GM21717 (cell line): ENCODE measurements at regions not wholly inside any gene's neighbourhood (a gene's known extent, or its start where the extent isn't known, plus 50 kb on each side); places are given as distances from the start of the nearest gene placed in this dataset.

Source experiments
- ATAC-seq: cut with Tn5 transposase; IDR thresholded peaks from one replicate; pipeline ENCODE4 v1.9.1; 2021; ENCODE audit warnings: mild to moderate bottlenecking, moderate library complexity; ENCODE audit not compliant: unreplicated experiment

DNA sequence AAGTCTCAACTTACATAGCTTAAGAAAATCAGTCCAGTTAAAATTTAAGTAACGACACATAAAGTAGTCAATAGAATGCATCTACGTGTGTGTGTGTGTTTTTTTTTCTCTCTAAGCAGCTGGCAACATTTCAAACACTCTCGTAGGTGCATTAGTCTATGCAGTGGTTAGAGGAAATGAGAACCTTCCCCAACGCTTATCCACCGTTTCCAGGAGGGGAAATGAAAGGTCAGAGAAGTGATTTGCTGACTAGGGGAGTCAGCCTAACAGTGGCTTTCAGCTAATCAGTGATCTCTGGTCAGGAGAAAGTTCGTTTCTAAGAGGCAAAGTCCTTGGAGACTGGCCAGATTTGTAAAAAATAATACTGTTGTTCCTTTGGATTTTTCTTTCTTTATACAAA, 806.6 kb downstream of the C6orf118 start:
- ATAC-seq = no peak

- ATAC-seq = no peak
These were observed 813.4 kb downstream of the C6orf118 start for GRCh38 chr6:164495882-164496495.

DNA sequence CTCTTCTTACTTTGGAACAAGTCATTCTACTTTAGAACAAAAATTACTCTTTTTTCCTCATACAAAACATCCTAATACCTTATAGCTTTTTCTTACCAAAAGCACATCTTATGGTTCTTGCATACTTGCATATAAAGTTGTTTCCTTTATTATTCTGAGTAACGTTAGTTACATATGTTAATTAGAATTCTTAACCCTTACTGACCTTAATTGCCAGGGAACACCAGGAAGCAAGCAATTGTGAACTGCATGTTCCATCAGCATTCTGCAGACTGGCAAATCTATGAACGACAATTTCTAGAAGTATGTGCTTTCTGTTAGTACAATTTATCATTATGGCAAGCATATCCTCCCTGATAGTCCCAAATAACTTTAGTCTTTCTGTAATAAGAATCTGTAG, 831.0 kb downstream of the C6orf118 start:
- no peak for ATAC-seq

DNA sequence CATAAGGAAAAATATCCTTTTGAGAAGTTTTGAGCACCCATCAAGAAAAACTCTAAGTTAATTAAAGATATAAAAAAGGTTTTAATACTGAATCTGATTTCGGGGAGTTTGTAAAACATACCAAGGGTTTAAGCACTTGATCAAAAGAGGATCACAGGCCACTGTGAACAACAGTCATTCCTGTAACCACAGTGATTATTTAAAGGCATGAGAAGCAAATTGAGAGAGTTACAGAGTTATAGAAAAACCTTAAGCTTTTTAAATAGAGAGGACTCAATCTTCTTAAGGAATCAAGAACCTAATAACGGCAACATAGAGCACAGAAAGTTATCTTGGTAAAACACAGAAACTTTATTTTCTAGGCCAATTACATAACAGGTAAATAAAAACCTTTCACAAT, 831.6 kb downstream of the C6orf118 start:
- no peak for ATAC-seq

DNA sequence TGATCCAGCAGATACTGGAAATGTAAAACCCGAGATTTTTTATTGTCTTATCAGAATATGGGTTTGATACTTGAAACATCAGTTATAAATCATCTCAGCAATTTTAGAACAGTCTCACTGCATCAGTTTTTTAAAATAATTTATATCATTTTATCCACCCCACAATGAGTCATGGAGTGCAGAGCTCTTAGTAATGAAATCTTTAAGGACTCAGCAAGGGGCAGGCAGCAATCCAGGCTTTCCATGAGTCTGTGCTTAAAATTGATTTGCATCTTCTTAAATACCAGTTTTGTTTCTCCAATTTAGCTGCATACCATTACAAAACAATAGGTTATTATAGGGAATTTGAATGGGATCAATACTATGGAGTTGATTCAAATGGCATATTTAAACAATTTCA, 832.3 kb downstream of the C6orf118 start:
- ATAC-seq = no peak

- ATAC-seq = no peak
These were observed 840.0 kb downstream of the C6orf118 start for GRCh38 chr6:164469276-164469949.

- no peak for ATAC-seq
These were observed 853.6 kb downstream of the C6orf118 start for GRCh38 chr6:164455835-164456234.

- no peak for ATAC-seq
These were observed 855.6 kb downstream of the C6orf118 start for GRCh38 chr6:164453835-164454234.

DNA sequence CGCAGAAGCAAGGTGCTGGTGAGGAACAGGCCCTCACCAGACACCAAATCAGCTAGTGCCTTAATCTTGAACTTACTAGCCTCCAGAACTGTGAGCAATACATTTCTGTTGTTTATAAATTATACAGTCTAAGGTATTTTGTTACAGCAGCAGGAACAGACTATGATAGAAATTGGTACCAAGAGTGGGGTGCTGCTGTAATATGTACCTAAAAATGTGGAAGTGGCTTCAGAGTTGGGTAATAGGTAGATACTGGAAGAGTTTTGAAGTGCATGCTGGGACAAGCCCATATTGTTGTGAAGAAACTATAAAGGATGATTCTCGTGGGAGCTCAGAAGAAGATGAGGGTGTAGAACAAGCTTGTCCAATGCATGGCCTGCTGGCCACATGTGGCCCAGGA, 866.8 kb downstream of the C6orf118 start:
- ATAC-seq = no peak

DNA sequence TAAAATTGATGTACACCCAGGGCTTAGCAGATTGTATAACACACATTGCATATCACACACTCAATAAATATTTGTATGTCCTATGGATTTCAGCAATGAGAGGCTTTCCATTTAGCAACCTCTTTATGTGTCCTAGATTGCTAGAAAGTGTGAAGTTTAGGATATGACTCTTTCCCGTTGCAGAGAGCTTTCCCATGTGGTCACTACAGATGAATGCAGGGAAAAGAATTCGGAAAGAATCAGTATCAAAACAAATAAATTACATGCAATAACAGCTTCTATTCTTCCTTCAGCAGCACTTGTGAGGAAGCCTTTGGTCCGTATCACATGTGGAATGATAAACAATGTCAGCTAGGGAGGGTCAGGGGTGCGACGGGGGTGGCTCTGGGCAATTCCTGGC, 870.1 kb downstream of the C6orf118 start:
- ATAC-seq = no peak

- ATAC-seq = no peak
These were observed 872.4 kb downstream of the C6orf118 start for GRCh38 chr6:164436976-164437375.

GRCh38 chr6:164427728-164428402, 881.5 kb downstream of the C6orf118 start:
- ATAC-seq = no peak

DNA sequence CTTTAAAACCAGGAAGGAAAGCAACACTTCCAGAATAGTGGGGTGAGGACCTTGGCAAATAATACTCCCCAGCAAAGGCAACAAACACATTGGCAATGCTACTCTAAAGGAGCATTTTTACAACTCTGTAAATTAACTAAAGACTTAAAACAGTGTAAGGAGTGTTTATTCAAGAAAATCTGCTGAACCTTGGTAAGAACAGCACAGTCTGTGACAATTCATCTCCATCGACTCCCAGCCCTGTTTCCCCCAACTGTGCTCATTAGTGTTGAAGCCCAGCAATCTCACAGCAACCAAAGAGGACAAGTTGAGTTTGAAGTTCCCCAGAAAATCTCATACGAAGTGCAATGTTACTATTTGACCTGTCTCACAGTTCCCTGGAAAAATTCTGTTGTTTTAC, 884.9 kb downstream of the C6orf118 start:
- no peak for ATAC-seq

GRCh38 chr6:164419099-164419498, 890.3 kb downstream of the C6orf118 start:
- ATAC-seq = no peak

- no peak for ATAC-seq
These were observed 891.2 kb downstream of the C6orf118 start for GRCh38 chr6:164418262-164418588.

- ATAC-seq = no peak
These were observed 891.7 kb downstream of the C6orf118 start for GRCh38 chr6:164417537-164418261.

GRCh38 chr6:164415832-164416563, 893.4 kb downstream of the C6orf118 start:
- ATAC-seq = no peak

DNA sequence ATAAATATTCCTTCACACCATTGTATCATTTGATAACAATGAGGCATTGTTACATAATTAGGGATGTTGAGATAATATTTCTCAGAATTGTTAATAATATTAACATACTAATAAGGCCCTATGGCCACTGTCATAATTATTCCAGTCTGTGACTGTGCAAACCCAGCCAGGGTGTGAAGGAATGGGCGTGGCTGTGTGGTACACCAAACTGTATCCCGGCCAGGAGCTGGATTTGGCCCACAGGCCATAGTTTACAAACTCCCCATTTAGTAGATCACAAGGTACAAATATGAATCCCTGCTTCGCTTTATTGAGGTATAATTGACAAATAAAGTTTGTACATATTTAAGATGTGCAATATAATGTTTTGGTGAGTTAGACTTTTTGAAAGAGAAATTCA, 894.7 kb downstream of the C6orf118 start:
- no peak for ATAC-seq

DNA sequence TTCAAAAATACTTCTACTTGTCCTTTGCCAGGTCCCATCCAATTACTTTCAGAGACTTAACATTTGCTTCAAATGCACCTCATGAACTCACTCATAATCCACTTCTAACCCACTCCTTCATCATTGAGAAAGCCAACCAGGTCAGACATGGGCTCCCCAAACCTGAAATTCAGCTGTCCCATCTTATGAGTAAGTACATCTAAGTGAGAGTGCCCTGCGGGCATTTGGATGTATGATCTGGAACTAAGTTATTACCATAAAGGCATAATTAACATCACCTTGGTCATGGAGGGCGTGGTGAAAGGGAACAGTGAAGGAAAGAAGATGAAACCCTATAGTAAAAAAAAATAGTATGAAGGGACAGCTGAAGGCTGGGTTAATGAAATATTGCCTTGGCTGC, 896.8 kb downstream of the C6orf118 start:
- no peak for ATAC-seq

GRCh38 chr6:164410017-164410416, 899.4 kb downstream of the C6orf118 start:
- ATAC-seq = no peak
